Trophoblast cell (in vitro differentiated cells and primary cell): ENCODE measurements at regions not wholly inside any gene's neighbourhood (a gene's known extent, or its start where the extent isn't known, plus 50 kb on each side); places are given as distances from the start of the nearest gene placed in this dataset.
"Not testable (repeated sequence)": the region's sequence is repeated elsewhere in the genome, so short reads cannot be mapped to it uniquely, and the experiment has no call there.

Experiments
- DNase-seq, 2 donors: peaks; one replicate each; pipeline ENCODE4 v3.0.0-alpha.2; 2016
- H2AFZ ChIP-seq: 2 replicates; pipeline ENCODE4 v1.6.1; 2013; ENCODE audit warnings: low read length, moderate library complexity, mild to moderate bottlenecking; ENCODE audit not compliant: insufficient read depth, poor library complexity
- H2AK5ac ChIP-seq: 2 replicates; pipeline ENCODE4 v1.6.1; 2013; ENCODE audit warnings: mild to moderate bottlenecking, low read length
- H2BK120ac ChIP-seq: 2 replicates; pipeline ENCODE4 v1.6.1; 2013; ENCODE audit warnings: low read length, mild to moderate bottlenecking, moderate library complexity; ENCODE audit not compliant: insufficient read depth, poor library complexity
- H2BK12ac ChIP-seq: 2 replicates; pipeline ENCODE4 v1.6.1; 2013; ENCODE audit warnings: mild to moderate bottlenecking, low read length, moderate library complexity
- H2BK5ac ChIP-seq: 2 replicates; pipeline ENCODE4 v1.6.1; 2013; ENCODE audit warnings: low read length, low read depth, moderate library complexity, mild to moderate bottlenecking; ENCODE audit not compliant: poor library complexity
- H3K14ac ChIP-seq: 2 replicates; pipeline ENCODE4 v1.6.1; 2013; ENCODE audit warnings: mild to moderate bottlenecking, low read length
- H3K18ac ChIP-seq: 2 replicates; pipeline ENCODE4 v1.6.1; 2013; ENCODE audit warnings: mild to moderate bottlenecking, low read length
- H3K23ac ChIP-seq: 2 replicates; pipeline ENCODE4 v1.6.1; 2013; ENCODE audit warnings: low read length
- H3K27ac ChIP-seq: 2 replicates; pipeline ENCODE4 v1.5.1; 2013; ENCODE audit warnings: low read depth, mild to moderate bottlenecking, inconsistent platforms, low read length, moderate library complexity
- H3K27me3 ChIP-seq: 2 replicates; pipeline ENCODE4 v1.6.1; 2013; ENCODE audit warnings: inconsistent platforms, mild to moderate bottlenecking, low read length, moderate library complexity; ENCODE audit not compliant: insufficient read depth
- H3K36me3 ChIP-seq, 2 experiments: 1 replicate in 1 of 2; 2 replicates in 1 of 2; pipeline ENCODE4 v1.6.1; 2013; ENCODE audit warnings: low read length in 2 of 2, mild to moderate bottlenecking in 2 of 2, moderate library complexity in 1 of 2; ENCODE audit not compliant: insufficient read depth in 2 of 2, control insufficient read depth in 1 of 2
- H3K4ac ChIP-seq: 2 replicates; pipeline ENCODE4 v1.6.1; 2013; ENCODE audit warnings: low read depth, mild to moderate bottlenecking, low read length, moderate library complexity
- H3K4me1 ChIP-seq, 2 experiments: 1 replicate in 1 of 2; 2 replicates in 1 of 2; pipeline ENCODE4 v1.6.1; 2013; ENCODE audit warnings: low read length in 2 of 2, mild to moderate bottlenecking in 2 of 2, moderate library complexity in 1 of 2; ENCODE audit not compliant: insufficient read depth in 2 of 2, control insufficient read depth in 1 of 2
- H3K4me2 ChIP-seq: 2 replicates; pipeline ENCODE4 v1.6.1; 2013; ENCODE audit warnings: inconsistent platforms, mild to moderate bottlenecking, low read length, moderate library complexity
- H3K4me3 ChIP-seq: 2 replicates; pipeline ENCODE4 v1.5.1; 2013; ENCODE audit warnings: mild to moderate bottlenecking, low read depth, low read length, inconsistent platforms
- H3K79me1 ChIP-seq: one replicate; pipeline ENCODE4 v1.6.1; 2013; ENCODE audit warnings: low read length
- H3K79me2 ChIP-seq: 2 replicates; pipeline ENCODE4 v1.6.1; 2013; ENCODE audit warnings: low read length, mild to moderate bottlenecking; ENCODE audit not compliant: control insufficient read depth, insufficient read depth, poor library complexity
- H3K9ac ChIP-seq: 2 replicates; pipeline ENCODE4 v1.6.1; 2013; ENCODE audit warnings: mild to moderate bottlenecking, low read length
- H3K9me3 ChIP-seq: 2 replicates; pipeline ENCODE4 v1.6.1; 2013; ENCODE audit warnings: low read depth, mild to moderate bottlenecking, control low read depth, inconsistent platforms, low read length; ENCODE audit not compliant: insufficient read depth
- H4K12ac ChIP-seq: 2 replicates; pipeline ENCODE4 v1.6.1; 2013; ENCODE audit warnings: low read depth, mild to moderate bottlenecking, low read length, moderate library complexity
- H4K8ac ChIP-seq: 2 replicates; pipeline ENCODE4 v1.6.1; 2013; ENCODE audit warnings: low read depth, mild to moderate bottlenecking, low read length, moderate library complexity
- H4K91ac ChIP-seq: one replicate; pipeline ENCODE4 v1.6.1; 2013; ENCODE audit warnings: low read depth, mild to moderate bottlenecking, low read length, moderate library complexity
- WGBS: extraction: QIAGEN DNeasy Blood & Tissue Kit; methylation state at CpG from one replicate; pipeline ENCODE4 v1.1.7; 2013; ENCODE audit warnings: missing lambda C conversion rate; ENCODE audit not compliant: insufficient read length, insufficient coverage; ENCODE audit errors: extremely low coverage; 5-methylcytosine and 5-hydroxymethylcytosine counted together

DNA sequence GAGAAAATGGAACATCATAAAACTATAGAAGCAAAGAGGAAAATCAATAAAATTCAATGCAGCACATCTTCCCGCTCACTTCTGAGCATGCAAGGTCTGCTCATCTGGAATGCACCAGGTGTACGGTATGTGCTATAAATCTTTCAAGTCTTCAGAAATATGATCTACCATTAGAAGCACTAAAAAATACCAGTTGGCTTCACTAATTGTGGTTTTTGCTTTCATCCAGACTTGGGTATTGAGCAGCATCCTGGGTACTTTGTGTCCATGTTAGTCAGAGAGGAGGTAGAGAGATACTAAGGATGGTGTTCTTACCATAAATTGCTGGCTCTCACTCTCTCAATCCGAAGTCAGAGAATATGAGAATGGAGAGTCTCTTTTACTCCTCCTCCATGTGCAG lies 477.1 kb downstream of the PPARGC1A start:
- no CpG with 5 or more reads among the region's 3 CpGs for WGBS

DNA sequence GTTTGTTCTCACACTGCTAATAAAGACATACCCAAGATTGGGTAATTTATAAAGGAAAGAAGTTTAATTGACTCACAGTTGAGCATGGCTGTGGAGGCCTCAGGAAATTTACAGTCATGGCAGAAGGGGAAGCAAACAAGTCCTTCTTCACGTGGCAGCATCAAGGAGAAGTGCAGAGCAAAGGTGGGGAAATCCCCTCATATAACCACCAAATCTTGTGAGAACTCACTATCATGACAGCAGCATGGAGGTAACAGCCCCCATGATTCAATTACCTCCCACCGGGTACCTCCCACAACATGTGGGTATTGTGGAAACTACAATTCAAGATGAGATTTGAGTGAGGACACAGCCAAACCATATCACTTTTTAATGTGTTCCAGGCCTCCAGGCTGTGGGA lies 480.9 kb downstream of the PPARGC1A start:
- H3K14ac ChIP-seq, H3K23ac ChIP-seq: not testable (repeated sequence)

More for the DNA sequence above, 477.1 kb downstream of the PPARGC1A start:
- Histone ChIP-seq H2BK5ac (no peak overlapping the region), H3K27ac (no peak overlapping the region), H2BK12ac (no peak overlapping the region), H3K4ac (no peak overlapping the region), H3K23ac (no peak overlapping the region), H3K18ac (no peak overlapping the region), H3K4me3 (no peak overlapping the region), H3K14ac (no peak overlapping the region), H2AK5ac (no peak overlapping the region), H3K9me3 (peaks cover 3% of the 10 kb centered on the region), H3K9ac (no peak overlapping the region), H4K12ac (no peak overlapping the region), H2BK120ac (no peak overlapping the region), H3K4me2 (no peak overlapping the region), H3K4me1 (no peaks in the 10 kb centered on the region), H3K27me3 (no peaks in the 10 kb centered on the region), H4K8ac (no peak overlapping the region), H2AFZ (no peak overlapping the region), H3K79me2 (no peaks in the 10 kb centered on the region), H4K91ac (no peak overlapping the region), H3K36me3 (no peaks in the 10 kb centered on the region), H3K79me1 (no peaks in the 10 kb centered on the region)
- DNase-seq: no peak

GRCh38 chr4:23401572-23401971 lies 488.3 kb downstream of the PPARGC1A start:
- no peak overlapping the region for H3K27ac ChIP-seq
- H3K4me2 ChIP-seq: no peak overlapping the region
- H3K9me3 ChIP-seq: no peaks in the 10 kb centered on the region
- H3K14ac ChIP-seq: no peak overlapping the region
- H2BK12ac ChIP-seq: no peak overlapping the region
- H3K4ac ChIP-seq: no peak overlapping the region
- no peak overlapping the region for H2BK120ac ChIP-seq
- H2AFZ ChIP-seq: no peak overlapping the region
- no peak overlapping the region for H2AK5ac ChIP-seq
- H3K36me3 ChIP-seq: no peaks in the 10 kb centered on the region
- no peak overlapping the region for H4K8ac ChIP-seq
- no peak for DNase-seq
- H3K27me3 ChIP-seq: no peaks in the 10 kb centered on the region
- H3K9ac ChIP-seq: no peak overlapping the region
- H3K79me2 ChIP-seq: no peaks in the 10 kb centered on the region
- no peak overlapping the region for H3K4me3 ChIP-seq
- no peak overlapping the region for H4K91ac ChIP-seq
- no peak overlapping the region for H3K23ac ChIP-seq
- no peak overlapping the region for H4K12ac ChIP-seq
- no peak overlapping the region for H2BK5ac ChIP-seq
- no peak overlapping the region for H3K18ac ChIP-seq
- no peaks in the 10 kb centered on the region for H3K4me1 ChIP-seq
- WGBS: no CpG with 5 or more reads among the region's 3 CpGs
- no peaks in the 10 kb centered on the region for H3K79me1 ChIP-seq

More for the DNA sequence above, 480.9 kb downstream of the PPARGC1A start:
- not testable (repeated sequence) for H3K9me3 ChIP-seq, H4K8ac ChIP-seq, H3K36me3 ChIP-seq, H3K4me3 ChIP-seq, H2BK120ac ChIP-seq, H3K9ac ChIP-seq, H2BK12ac ChIP-seq, DNase-seq, H4K12ac ChIP-seq, H2AK5ac ChIP-seq, H3K79me2 ChIP-seq, H2BK5ac ChIP-seq, H2AFZ ChIP-seq, H3K4me2 ChIP-seq, H3K79me1 ChIP-seq, H3K4me1 ChIP-seq, H3K27me3 ChIP-seq, H3K18ac ChIP-seq, H4K91ac ChIP-seq, H3K27ac ChIP-seq, H3K4ac ChIP-seq
- no CpG with 5 or more reads among the region's 2 CpGs for WGBS

GRCh38 chr4:23392860-23393458 lies 496.9 kb downstream of the PPARGC1A start:
- H3K4me2 ChIP-seq: no peak overlapping the region
- no peak overlapping the region for H3K18ac ChIP-seq
- no peaks in the 10 kb centered on the region for H3K79me2 ChIP-seq
- no peaks in the 10 kb centered on the region for H3K36me3 ChIP-seq
- H4K8ac ChIP-seq: no peak overlapping the region
- H3K4me1 ChIP-seq: no peaks in the 10 kb centered on the region
- H4K12ac ChIP-seq: no peak overlapping the region
- no peak overlapping the region for H3K14ac ChIP-seq
- no peak overlapping the region for H4K91ac ChIP-seq
- H2BK120ac ChIP-seq: no peak overlapping the region
- no peak overlapping the region for H2AK5ac ChIP-seq
- H3K79me1 ChIP-seq: no peaks in the 10 kb centered on the region
- no peak for DNase-seq
- no peak overlapping the region for H3K4me3 ChIP-seq
- no peak overlapping the region for H2BK12ac ChIP-seq
- peaks cover 2% of the 10 kb centered on the region for H3K9me3 ChIP-seq
- H3K4ac ChIP-seq: no peak overlapping the region
- no peak overlapping the region for H3K27ac ChIP-seq
- H3K9ac ChIP-seq: peak overlapping the region; percentile 76
- no peaks in the 10 kb centered on the region for H3K27me3 ChIP-seq
- no peak overlapping the region for H2BK5ac ChIP-seq
- no peak overlapping the region for H2AFZ ChIP-seq
- H3K23ac ChIP-seq: no peak overlapping the region
- no CpG with 5 or more reads among the region's 5 CpGs for WGBS
